ENCODE measurements at regions not wholly inside any gene's neighbourhood (a gene's known extent, or its start where the extent isn't known, plus 50 kb on each side); places are given as distances from the start of the nearest gene placed in this dataset.

- no peak overlapping the region for H3K27ac ChIP-seq (ENCODE audit: low read depth, low read length)
- no peaks in the 10 kb centered on the region for H3K9me3 ChIP-seq (ENCODE audit: control insufficient read depth, insufficient read depth, low read depth, low read length)
- H3K4me3 ChIP-seq (ENCODE audit: low read depth, low read length) = no peak overlapping the region
- peaks cover 12% of the 10 kb centered on the region; the same call in 1 of the 2 replicates for H3K4me1 ChIP-seq (ENCODE audit: control insufficient read depth, insufficient read depth, low read length)
- H3K9ac ChIP-seq (ENCODE audit: low read length) = no peak overlapping the region
- no peaks in the 10 kb centered on the region for H3K27me3 ChIP-seq (ENCODE audit: control insufficient read depth, insufficient read depth, low read length)
- H3K36me3 ChIP-seq (ENCODE audit: control insufficient read depth, insufficient read depth, low read length) = no peaks in the 10 kb centered on the region
Observed at GRCh38 chr9:86764221-86764624, 183.1 kb downstream of the GAS1 start.

GRCh38 chr9:86763791-86764190, 183.5 kb downstream of the GAS1 start:
- Histone ChIP-seq H3K9ac (ENCODE audit: low read length) (no peak overlapping the region), H3K36me3 (ENCODE audit: control insufficient read depth, insufficient read depth, low read length) (no peaks in the 10 kb centered on the region), H3K27ac (ENCODE audit: low read depth, low read length) (no peak overlapping the region), H3K9me3 (ENCODE audit: control insufficient read depth, insufficient read depth, low read depth, low read length) (no peaks in the 10 kb centered on the region), H3K4me1 (ENCODE audit: control insufficient read depth, insufficient read depth, low read length) (peaks cover 12% of the 10 kb centered on the region; the same call in 1 of the 2 replicates), H3K4me3 (ENCODE audit: low read depth, low read length) (no peak overlapping the region), H3K27me3 (ENCODE audit: control insufficient read depth, insufficient read depth, low read length) (no peaks in the 10 kb centered on the region)

DNA sequence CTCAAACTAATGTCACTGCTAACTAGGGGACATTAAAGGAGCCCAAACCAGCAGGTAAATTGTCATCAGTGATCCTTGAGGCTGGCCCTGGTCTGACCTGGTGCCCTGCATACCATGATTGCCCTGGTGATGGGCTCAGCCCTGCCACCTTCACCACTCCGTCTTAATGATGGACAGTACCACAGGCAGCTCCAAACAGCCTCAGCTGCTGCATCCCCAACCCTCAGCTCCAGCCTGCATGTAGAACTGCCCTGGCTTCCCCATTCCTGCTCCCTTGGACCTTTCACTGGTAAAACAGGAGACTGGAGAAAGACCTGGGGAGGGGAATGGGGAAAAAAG, 190.0 kb downstream of the GAS1 start:
- H3K9ac ChIP-seq (ENCODE audit: low read length) = no peak overlapping the region

DNA sequence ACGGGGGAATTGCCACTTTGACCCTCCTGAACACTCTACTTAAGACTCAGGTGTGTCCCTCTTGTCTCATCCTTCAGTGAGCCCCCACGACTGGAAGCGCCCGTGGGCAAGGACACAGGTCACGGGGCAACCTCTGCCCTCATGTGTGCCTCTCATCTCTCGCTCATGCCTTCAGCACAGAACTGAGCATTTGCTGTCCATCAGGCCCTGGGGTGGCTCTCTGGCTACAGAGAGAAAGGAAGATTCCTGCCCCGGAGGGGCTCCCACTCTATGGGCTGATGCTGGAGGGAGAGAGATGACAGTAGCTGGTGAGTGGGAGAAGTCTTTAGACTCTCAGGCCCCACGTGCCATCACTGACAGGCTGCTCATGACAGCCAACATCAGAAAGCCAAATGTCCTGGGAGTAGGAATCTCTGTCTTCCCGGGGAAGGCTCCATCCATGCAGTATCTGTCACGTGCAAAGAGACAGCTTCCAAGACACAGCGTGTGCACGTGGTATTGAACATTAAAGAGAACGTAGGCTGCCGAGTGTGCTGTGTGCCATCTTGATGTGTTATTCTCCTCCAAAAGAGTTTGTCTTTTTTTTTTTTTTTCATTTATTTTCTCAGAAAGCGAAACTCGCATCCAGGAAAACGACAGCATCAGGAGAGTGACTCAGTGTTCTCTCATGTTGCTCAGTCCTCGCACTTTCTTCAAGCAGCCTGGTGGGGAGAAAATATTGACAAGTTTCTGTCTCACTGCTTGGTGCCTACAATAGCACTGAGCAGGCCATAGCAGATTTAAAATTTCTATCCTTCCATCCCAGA, 190.5 kb downstream of the GAS1 start:
- no peak overlapping the region for H3K9ac ChIP-seq (ENCODE audit: low read length)
- no peaks in the 10 kb centered on the region for H3K4me1 ChIP-seq (ENCODE audit: control insufficient read depth, insufficient read depth, low read length)
- no peaks in the 10 kb centered on the region for H3K36me3 ChIP-seq (ENCODE audit: control insufficient read depth, insufficient read depth, low read length)
- H3K27ac ChIP-seq (ENCODE audit: low read depth, low read length) = no peak overlapping the region
- H3K9me3 ChIP-seq (ENCODE audit: control insufficient read depth, insufficient read depth, low read depth, low read length) = no peaks in the 10 kb centered on the region
- H3K27me3 ChIP-seq (ENCODE audit: control insufficient read depth, insufficient read depth, low read length) = no peaks in the 10 kb centered on the region
- no peak overlapping the region for H3K4me3 ChIP-seq (ENCODE audit: low read depth, low read length)

More for the DNA sequence above, 190.0 kb downstream of the GAS1 start:
- no peaks in the 10 kb centered on the region for H3K4me1 ChIP-seq (ENCODE audit: control insufficient read depth, insufficient read depth, low read length)
- no peak overlapping the region for H3K27ac ChIP-seq (ENCODE audit: low read depth, low read length)
- no peaks in the 10 kb centered on the region for H3K9me3 ChIP-seq (ENCODE audit: control insufficient read depth, insufficient read depth, low read depth, low read length)
- no peaks in the 10 kb centered on the region for H3K36me3 ChIP-seq (ENCODE audit: control insufficient read depth, insufficient read depth, low read length)
- H3K27me3 ChIP-seq (ENCODE audit: control insufficient read depth, insufficient read depth, low read length) = no peaks in the 10 kb centered on the region
- H3K4me3 ChIP-seq (ENCODE audit: low read depth, low read length) = no peak overlapping the region

GRCh38 chr9:86755561-86755941, 191.8 kb downstream of the GAS1 start:
- H3K9ac ChIP-seq (ENCODE audit: low read length) = no peak overlapping the region
- no peaks in the 10 kb centered on the region for H3K9me3 ChIP-seq (ENCODE audit: control insufficient read depth, insufficient read depth, low read depth, low read length)
- no peak overlapping the region for H3K27ac ChIP-seq (ENCODE audit: low read depth, low read length)
- no peaks in the 10 kb centered on the region for H3K36me3 ChIP-seq (ENCODE audit: control insufficient read depth, insufficient read depth, low read length)
- no peaks in the 10 kb centered on the region for H3K4me1 ChIP-seq (ENCODE audit: control insufficient read depth, insufficient read depth, low read length)
- no peak overlapping the region for H3K4me3 ChIP-seq (ENCODE audit: low read depth, low read length)
- no peaks in the 10 kb centered on the region for H3K27me3 ChIP-seq (ENCODE audit: control insufficient read depth, insufficient read depth, low read length)

DNA sequence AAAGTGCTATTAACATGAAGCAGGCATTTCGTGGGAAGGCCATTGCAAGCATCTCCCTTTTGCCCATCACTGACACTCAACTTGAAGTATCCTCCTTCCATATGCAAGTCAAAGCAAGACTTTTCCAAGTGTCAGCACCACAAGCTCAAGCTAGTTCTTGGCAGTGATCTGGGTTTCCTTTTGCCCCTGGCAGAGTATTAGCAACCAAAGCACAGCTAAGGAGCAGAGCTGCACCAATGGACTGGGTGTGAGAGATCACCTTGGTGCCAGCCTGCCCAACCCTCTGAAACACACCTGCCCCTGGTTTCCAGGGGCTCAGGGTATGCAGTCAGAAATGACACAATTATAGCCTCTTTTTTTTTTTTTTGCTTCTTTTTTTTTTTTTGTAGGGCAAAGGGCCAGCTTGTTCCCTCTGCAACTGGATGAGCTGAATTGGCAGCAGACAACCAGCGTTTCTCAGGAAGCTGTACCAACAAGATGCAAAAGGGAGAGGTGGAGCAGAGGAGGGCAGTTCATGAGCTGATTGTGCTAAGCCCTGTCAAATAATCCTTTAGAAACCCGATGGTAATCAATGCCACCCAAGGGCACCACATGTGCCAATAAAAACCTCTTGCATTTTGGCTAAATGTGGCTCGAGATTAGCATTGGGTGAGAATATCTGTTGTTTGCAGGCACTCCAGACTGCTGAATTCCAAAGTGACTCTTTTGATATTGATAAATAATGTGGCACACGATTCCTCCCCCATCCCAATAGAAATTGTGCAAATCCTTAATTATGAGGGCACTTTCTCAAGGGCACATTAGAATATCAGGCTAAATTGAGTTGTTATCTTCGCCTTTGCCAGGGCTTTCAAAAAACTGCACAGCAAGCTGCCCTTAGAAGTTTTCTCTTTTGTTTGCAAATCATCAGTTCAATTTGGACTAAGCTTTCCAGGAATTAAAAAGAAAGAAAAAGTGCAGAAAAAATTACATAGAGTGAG, 192.4 kb downstream of the GAS1 start:
- H3K4me3 ChIP-seq (ENCODE audit: low read depth, low read length) = no peak overlapping the region
- H3K27me3 ChIP-seq (ENCODE audit: control insufficient read depth, insufficient read depth, low read length) = no peaks in the 10 kb centered on the region
- H3K9me3 ChIP-seq (ENCODE audit: control insufficient read depth, insufficient read depth, low read depth, low read length) = no peaks in the 10 kb centered on the region
- no peak overlapping the region for H3K9ac ChIP-seq (ENCODE audit: low read length)
- no peaks in the 10 kb centered on the region for H3K36me3 ChIP-seq (ENCODE audit: control insufficient read depth, insufficient read depth, low read length)
- no peaks in the 10 kb centered on the region for H3K4me1 ChIP-seq (ENCODE audit: control insufficient read depth, insufficient read depth, low read length)
- H3K27ac ChIP-seq (ENCODE audit: low read depth, low read length) = no peak overlapping the region

DNA sequence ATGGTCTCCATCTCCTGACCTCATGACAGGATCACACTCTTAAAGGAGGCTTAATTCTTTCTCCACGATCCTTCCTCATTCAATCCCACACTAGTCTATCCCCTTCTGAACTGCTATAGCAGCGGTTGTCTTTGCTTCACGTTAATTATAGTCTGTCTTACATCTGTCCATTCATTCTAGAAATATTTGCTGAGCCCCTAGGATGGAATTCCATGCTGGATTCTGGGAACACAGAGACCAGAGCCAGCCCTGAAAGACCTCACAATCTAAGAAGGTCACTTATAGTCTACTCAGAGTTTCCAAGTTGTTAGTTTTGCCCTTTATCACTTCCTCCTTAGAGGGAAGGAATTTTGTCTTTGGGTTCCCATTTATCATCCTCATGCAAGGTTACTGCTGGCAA, 193.5 kb downstream of the GAS1 start:
- no peak overlapping the region for H3K9ac ChIP-seq (ENCODE audit: low read length)
- no peaks in the 10 kb centered on the region for H3K4me1 ChIP-seq (ENCODE audit: control insufficient read depth, insufficient read depth, low read length)
- no peaks in the 10 kb centered on the region for H3K36me3 ChIP-seq (ENCODE audit: control insufficient read depth, insufficient read depth, low read length)

DNA sequence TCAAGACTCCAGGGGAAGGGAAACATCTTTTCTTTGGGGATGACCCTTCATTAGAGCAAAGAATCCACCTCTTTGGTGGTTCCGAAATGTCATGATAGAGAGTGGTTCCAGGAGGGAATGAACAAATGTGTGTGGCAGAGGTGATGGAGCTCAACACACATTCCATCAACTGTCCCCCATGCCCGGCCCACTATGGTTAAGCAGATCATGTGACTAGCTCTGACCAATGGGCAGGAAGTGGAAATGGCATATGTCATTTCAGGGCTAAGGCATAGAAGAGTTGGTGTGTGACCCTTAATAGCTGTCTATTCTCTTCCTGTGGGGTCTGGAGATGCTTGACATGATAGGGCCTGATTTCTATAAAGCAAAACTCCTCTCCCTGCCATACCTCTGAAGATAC, 194.6 kb downstream of the GAS1 start:
- H3K9me3 ChIP-seq (ENCODE audit: control insufficient read depth, insufficient read depth, low read depth, low read length) = no peaks in the 10 kb centered on the region
- H3K4me1 ChIP-seq (ENCODE audit: control insufficient read depth, insufficient read depth, low read length) = no peaks in the 10 kb centered on the region
- no peak overlapping the region for H3K4me3 ChIP-seq (ENCODE audit: low read depth, low read length)
- no peak overlapping the region for H3K27ac ChIP-seq (ENCODE audit: low read depth, low read length)
- no peak overlapping the region for H3K9ac ChIP-seq (ENCODE audit: low read length)
- no peaks in the 10 kb centered on the region for H3K36me3 ChIP-seq (ENCODE audit: control insufficient read depth, insufficient read depth, low read length)
- H3K27me3 ChIP-seq (ENCODE audit: control insufficient read depth, insufficient read depth, low read length) = no peaks in the 10 kb centered on the region

More for the DNA sequence above, 193.5 kb downstream of the GAS1 start:
- Histone ChIP-seq H3K4me3 (ENCODE audit: low read depth, low read length) (no peak overlapping the region), H3K9me3 (ENCODE audit: control insufficient read depth, insufficient read depth, low read depth, low read length) (no peaks in the 10 kb centered on the region), H3K27me3 (ENCODE audit: control insufficient read depth, insufficient read depth, low read length) (no peaks in the 10 kb centered on the region), H3K27ac (ENCODE audit: low read depth, low read length) (no peak overlapping the region)

DNA sequence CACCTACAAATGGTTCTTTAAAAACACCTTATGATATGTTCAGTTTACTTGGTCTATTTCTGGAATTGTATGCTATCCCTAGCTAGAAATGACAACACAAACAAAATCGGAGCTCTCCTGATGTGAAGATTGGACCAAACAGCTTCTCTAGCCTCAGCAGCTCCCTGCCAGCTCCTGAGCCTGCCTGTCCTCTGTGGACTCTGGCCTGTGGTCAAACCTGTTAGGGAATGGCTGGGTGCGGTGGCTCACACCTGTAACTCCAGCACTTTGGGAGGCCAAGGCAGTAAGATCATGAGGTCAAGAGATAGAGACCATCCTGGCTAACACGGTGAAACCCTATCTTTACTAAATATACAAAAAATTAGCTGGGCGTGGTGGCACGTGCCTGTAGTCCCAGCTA, 195.3 kb downstream of the GAS1 start:
- Histone ChIP-seq H3K4me3 (ENCODE audit: low read depth, low read length) (no peak overlapping the region), H3K36me3 (ENCODE audit: control insufficient read depth, insufficient read depth, low read length) (no peaks in the 10 kb centered on the region), H3K4me1 (ENCODE audit: control insufficient read depth, insufficient read depth, low read length) (no peaks in the 10 kb centered on the region), H3K9me3 (ENCODE audit: control insufficient read depth, insufficient read depth, low read depth, low read length) (no peaks in the 10 kb centered on the region), H3K9ac (ENCODE audit: low read length) (no peak overlapping the region), H3K27me3 (ENCODE audit: control insufficient read depth, insufficient read depth, low read length) (no peaks in the 10 kb centered on the region), H3K27ac (ENCODE audit: low read depth, low read length) (no peak overlapping the region)

- Histone ChIP-seq H3K36me3 (ENCODE audit: control insufficient read depth, insufficient read depth, low read length) (no peaks in the 10 kb centered on the region), H3K27ac (ENCODE audit: low read depth, low read length) (no peak overlapping the region), H3K9ac (ENCODE audit: low read length) (no peak overlapping the region), H3K4me3 (ENCODE audit: low read depth, low read length) (no peak overlapping the region), H3K9me3 (ENCODE audit: control insufficient read depth, insufficient read depth, low read depth, low read length) (no peaks in the 10 kb centered on the region), H3K27me3 (ENCODE audit: control insufficient read depth, insufficient read depth, low read length) (no peaks in the 10 kb centered on the region), H3K4me1 (ENCODE audit: control insufficient read depth, insufficient read depth, low read length) (no peaks in the 10 kb centered on the region)
Observed at GRCh38 chr9:86751207-86751606, 196.1 kb downstream of the GAS1 start.

DNA sequence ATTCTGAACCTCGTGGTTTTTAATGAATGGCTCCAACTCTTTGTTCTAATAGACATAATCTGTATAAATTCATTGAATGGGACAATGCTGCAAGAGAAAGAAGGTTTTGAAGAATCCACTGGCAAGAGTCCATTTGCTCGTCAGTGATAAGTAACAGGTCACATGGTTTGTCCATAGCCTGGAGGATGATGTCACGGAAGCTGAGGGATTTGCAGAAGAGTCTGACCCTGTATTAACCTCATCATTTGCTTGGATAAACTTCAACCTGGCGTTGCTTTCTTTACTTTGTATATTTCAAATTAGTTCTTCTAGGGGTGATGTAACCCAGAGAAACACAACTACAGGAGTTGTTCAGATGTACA, 197.4 kb downstream of the GAS1 start:
- H3K36me3 ChIP-seq (ENCODE audit: control insufficient read depth, insufficient read depth, low read length) = no peaks in the 10 kb centered on the region
- H3K27me3 ChIP-seq (ENCODE audit: control insufficient read depth, insufficient read depth, low read length) = no peaks in the 10 kb centered on the region
- no peak overlapping the region for H3K4me3 ChIP-seq (ENCODE audit: low read depth, low read length)
- no peaks in the 10 kb centered on the region for H3K4me1 ChIP-seq (ENCODE audit: control insufficient read depth, insufficient read depth, low read length)
- H3K27ac ChIP-seq (ENCODE audit: low read depth, low read length) = no peak overlapping the region
- H3K9me3 ChIP-seq (ENCODE audit: control insufficient read depth, insufficient read depth, low read depth, low read length) = no peaks in the 10 kb centered on the region
- H3K9ac ChIP-seq (ENCODE audit: low read length) = no peak overlapping the region
